Tibial nerve (tissue), 4 donors: ENCODE measurements at regions not wholly inside any gene's neighbourhood (a gene's known extent, or its start where the extent isn't known, plus 50 kb on each side); places are given as distances from the start of the nearest gene placed in this dataset.

ENCODE experiments used
- DNase-seq, 2 donors: peaks; one replicate each; pipeline ENCODE4 v3.0.0-alpha.2; 2019; ENCODE audit warnings: low spot score in 2 of 2
- H3K27ac ChIP-seq, 4 donors: fragments of 200-600 bp; sonication (generic) in 3 of 4; one replicate each; pipeline ENCODE4 v1.5.1; 2017 to 2019; ENCODE audit warnings: mild to moderate bottlenecking in 1 of 4
- H3K27me3 ChIP-seq, 2 donors: fragments of 200-600 bp; sonication (generic) in 1 of 2; one replicate each; pipeline versions ENCODE4 v1.5.1 to v1.6.0; 2017 to 2019
- H3K36me3 ChIP-seq, 3 donors: fragments of 200-600 bp; sonication (generic); one replicate each; pipeline ENCODE4 v1.5.1; 2018 to 2019
- H3K4me1 ChIP-seq, 4 donors: fragments of 200-600 bp; sonication (generic) in 3 of 4; one replicate each; pipeline ENCODE4 v1.5.1; 2017 to 2019
- H3K4me3 ChIP-seq, 4 donors: fragments of 200-600 bp; sonication (generic) in 3 of 4; one replicate each; pipeline ENCODE4 v1.5.1; 2017 to 2019; ENCODE audit warnings: mild to moderate bottlenecking in 1 of 4, moderate library complexity in 1 of 4
- H3K9me3 ChIP-seq, 4 donors: fragments of 200-600 bp; sonication (generic) in 3 of 4; one replicate each; pipeline ENCODE4 v1.5.1; 2017 to 2019
- EP300 ChIP-seq, 2 donors: sonication (generic); formaldehyde crosslinking; IDR thresholded peaks; one replicate each; pipeline ENCODE4 v1.6.1; 2017; ENCODE audit warnings: antibody characterized with exemption in 2 of 2, mild to moderate bottlenecking in 1 of 2
- POLR2A ChIP-seq, 2 donors: fragments of 450-650 bp; IDR thresholded peaks; one replicate each; pipeline ENCODE4 v1.6.1; 2017; ENCODE audit warnings: antibody characterized with exemption in 2 of 2, mild to moderate bottlenecking in 2 of 2, moderate library complexity in 2 of 2
- WGBS, 2 donors: methylation state at CpG; one replicate each; pipeline ENCODE4 v1.1.5; 2018; 5-methylcytosine and 5-hydroxymethylcytosine counted together
- TF ChIP-seq, protein P1 (sequence below), 5 experiments: fragments of 200-600 bp in 3 of 5; fragments of 450-650 bp in 2 of 5; sonication (generic) in 3 of 5; IDR thresholded peaks; one replicate each; pipeline ENCODE4 v1.5.1; 2016 to 2019; ENCODE audit warnings: antibody characterized with exemption in 5 of 5, mild to moderate bottlenecking in 3 of 5, moderate library complexity in 2 of 5

GRCh38 chr11:15698855-15699254 lies 584.1 kb downstream of the INSC start:
- no peak overlapping the region for H3K4me3 ChIP-seq
- no peaks in the 10 kb centered on the region for H3K36me3 ChIP-seq
- H3K27ac ChIP-seq = no peak overlapping the region
- no peaks in the 10 kb centered on the region for H3K4me1 ChIP-seq
- WGBS, 2 donors = 75 to 90% methylated on average over 3 of the region's 3 CpGs
- H3K9me3 ChIP-seq = no peaks in the 10 kb centered on the region
- no peaks in the 10 kb centered on the region for H3K27me3 ChIP-seq
- TF ChIP-seq, protein P1, sequence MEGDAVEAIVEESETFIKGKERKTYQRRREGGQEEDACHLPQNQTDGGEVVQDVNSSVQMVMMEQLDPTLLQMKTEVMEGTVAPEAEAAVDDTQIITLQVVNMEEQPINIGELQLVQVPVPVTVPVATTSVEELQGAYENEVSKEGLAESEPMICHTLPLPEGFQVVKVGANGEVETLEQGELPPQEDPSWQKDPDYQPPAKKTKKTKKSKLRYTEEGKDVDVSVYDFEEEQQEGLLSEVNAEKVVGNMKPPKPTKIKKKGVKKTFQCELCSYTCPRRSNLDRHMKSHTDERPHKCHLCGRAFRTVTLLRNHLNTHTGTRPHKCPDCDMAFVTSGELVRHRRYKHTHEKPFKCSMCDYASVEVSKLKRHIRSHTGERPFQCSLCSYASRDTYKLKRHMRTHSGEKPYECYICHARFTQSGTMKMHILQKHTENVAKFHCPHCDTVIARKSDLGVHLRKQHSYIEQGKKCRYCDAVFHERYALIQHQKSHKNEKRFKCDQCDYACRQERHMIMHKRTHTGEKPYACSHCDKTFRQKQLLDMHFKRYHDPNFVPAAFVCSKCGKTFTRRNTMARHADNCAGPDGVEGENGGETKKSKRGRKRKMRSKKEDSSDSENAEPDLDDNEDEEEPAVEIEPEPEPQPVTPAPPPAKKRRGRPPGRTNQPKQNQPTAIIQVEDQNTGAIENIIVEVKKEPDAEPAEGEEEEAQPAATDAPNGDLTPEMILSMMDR (IDR thresholded peaks at IDR 0.05) = no peak
- TF ChIP-seq POLR2A (IDR thresholded peaks at IDR 0.05) (no peak), EP300 (IDR thresholded peaks at IDR 0.05) (no peak)
- no peak for DNase-seq

DNA sequence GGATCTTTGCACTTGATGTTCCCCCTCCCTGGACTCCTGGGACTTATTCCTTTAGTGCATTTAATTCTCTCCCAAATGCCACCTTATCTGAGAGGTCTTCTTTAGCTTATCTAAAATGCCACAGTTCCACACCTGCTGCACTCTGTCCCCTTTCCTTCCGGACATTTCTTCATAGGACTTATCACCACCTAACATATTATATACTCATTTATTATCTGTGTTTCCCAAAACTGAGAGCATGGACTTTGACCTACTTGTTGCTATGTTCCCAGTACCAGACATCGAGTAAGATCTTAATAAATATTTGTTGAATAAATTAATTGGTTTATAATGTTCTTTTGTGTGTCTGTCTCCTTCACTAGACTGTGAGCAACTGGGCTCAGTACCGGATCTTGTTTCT lies 585.3 kb downstream of the INSC start:
- H3K9me3 ChIP-seq = no peaks in the 10 kb centered on the region
- TF ChIP-seq, protein P1 (IDR thresholded peaks at IDR 0.05) = no peak
- TF ChIP-seq POLR2A (IDR thresholded peaks at IDR 0.05) (no peak), EP300 (IDR thresholded peaks at IDR 0.05) (no peak)
- H3K4me1 ChIP-seq = no peaks in the 10 kb centered on the region
- H3K36me3 ChIP-seq = no peaks in the 10 kb centered on the region
- 81 to 88% methylated on average over 3 of the region's 3 CpGs for WGBS, 2 donors
- H3K4me3 ChIP-seq = no peak overlapping the region
- H3K27me3 ChIP-seq = no peaks in the 10 kb centered on the region
- no peak overlapping the region for H3K27ac ChIP-seq
- no peak for DNase-seq

DNA sequence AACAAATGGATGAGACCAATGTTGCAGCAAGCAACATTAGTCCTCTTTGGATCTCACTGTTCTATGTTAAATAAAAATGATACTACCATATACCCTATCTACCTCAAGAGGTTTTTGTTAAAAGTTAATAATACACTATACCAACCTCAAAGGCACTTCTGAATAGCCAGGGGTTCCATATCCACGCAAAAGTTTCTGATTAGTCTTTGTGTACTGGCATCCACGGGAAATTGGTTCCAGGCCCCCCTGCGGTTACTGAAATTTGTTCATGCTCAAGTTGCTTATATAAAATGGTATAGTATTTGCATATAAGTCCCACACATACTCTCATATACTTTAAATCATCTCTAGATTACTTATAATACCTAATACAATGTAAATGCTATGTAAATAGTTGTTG lies 585.7 kb downstream of the INSC start:
- DNase-seq = no peak

GRCh38 chr11:15704064-15704463 lies 589.3 kb downstream of the INSC start:
- Histone ChIP-seq H3K9me3 (peaks cover 0 to 3% (median 0%) of the 10 kb centered on the region in 4 donors), H3K27ac (no peak overlapping the region)

More for the DNA sequence above, 585.7 kb downstream of the INSC start:
- no peak overlapping the region for H3K27ac ChIP-seq
- no peak overlapping the region for H3K4me3 ChIP-seq
- TF ChIP-seq POLR2A (IDR thresholded peaks at IDR 0.05) (no peak), EP300 (IDR thresholded peaks at IDR 0.05) (no peak)
- TF ChIP-seq, protein P1 (IDR thresholded peaks at IDR 0.05) = no peak
- no peaks in the 10 kb centered on the region for H3K4me1 ChIP-seq
- peaks cover 0 to 3% (median 0%) of the 10 kb centered on the region in 4 donors for H3K9me3 ChIP-seq
- H3K27me3 ChIP-seq = no peaks in the 10 kb centered on the region
- no peaks in the 10 kb centered on the region for H3K36me3 ChIP-seq
- WGBS, 2 donors = 85 to 87% methylated on average over 3 of the region's 3 CpGs

DNA sequence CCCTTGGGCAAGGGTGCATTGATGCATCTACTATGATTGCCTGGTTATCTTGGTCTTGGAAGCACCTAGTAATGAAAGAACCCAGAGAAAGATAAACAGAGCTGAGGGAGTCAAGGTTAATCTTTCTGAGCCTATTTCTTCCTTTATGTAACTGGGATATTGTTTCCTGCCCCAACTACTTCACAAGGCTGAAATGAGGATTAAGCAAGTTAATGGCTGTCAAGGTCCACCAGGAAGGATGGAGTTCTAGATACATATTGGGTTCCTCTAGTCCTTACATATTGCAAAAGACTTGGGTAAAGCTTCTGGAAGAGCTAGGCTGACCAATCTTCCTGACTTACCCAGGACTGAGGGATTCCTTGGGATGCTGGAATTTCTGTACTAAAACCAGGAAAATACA lies 589.8 kb downstream of the INSC start:
- no peak for DNase-seq
- TF ChIP-seq POLR2A (IDR thresholded peaks at IDR 0.05) = no peak
- TF ChIP-seq EP300 (IDR thresholded peaks at IDR 0.05) = no peak
- TF ChIP-seq, protein P1 (IDR thresholded peaks at IDR 0.05) = no peak
- H3K27me3 ChIP-seq = no peaks in the 10 kb centered on the region
- no peaks in the 10 kb centered on the region for H3K36me3 ChIP-seq
- peaks cover 0 to 3% (median 0%) of the 10 kb centered on the region in 4 donors for H3K9me3 ChIP-seq
- no peak overlapping the region for H3K27ac ChIP-seq
- H3K4me1 ChIP-seq = peaks cover 0 to 10% (median 0%) of the 10 kb centered on the region in 4 donors
- no peak overlapping the region for H3K4me3 ChIP-seq

More at GRCh38 chr11:15704064-15704463, 589.3 kb downstream of the INSC start:
- no peak for DNase-seq
- no peaks in the 10 kb centered on the region for H3K36me3 ChIP-seq
- no peak overlapping the region for H3K4me3 ChIP-seq
- peaks cover 0 to 10% (median 0%) of the 10 kb centered on the region in 4 donors for H3K4me1 ChIP-seq
- H3K27me3 ChIP-seq = no peaks in the 10 kb centered on the region
- WGBS, 2 donors = 95 to 100% methylated on average over 1 of the region's 1 CpG
- TF ChIP-seq EP300 (IDR thresholded peaks at IDR 0.05) (no peak), POLR2A (IDR thresholded peaks at IDR 0.05) (no peak)
- TF ChIP-seq, protein P1 (IDR thresholded peaks at IDR 0.05) = no peak
